HG03175 (cell line): ENCODE measurements at regions not wholly inside any gene's neighbourhood (a gene's known extent, or its start where the extent isn't known, plus 50 kb on each side); places are given as distances from the start of the nearest gene placed in this dataset.
"Not testable (repeated sequence)": the region's sequence is repeated elsewhere in the genome, so short reads cannot be mapped to it uniquely, and the experiment has no call there.

ENCODE experiments used
- ATAC-seq: cut with Tn5 transposase; IDR thresholded peaks from one replicate; pipeline ENCODE4 v1.9.1; 2021; ENCODE audit warnings: mild to moderate bottlenecking, moderate library complexity; ENCODE audit not compliant: unreplicated experiment

- ATAC-seq: not testable (repeated sequence)
Observed at GRCh38 chr20:59490196-59491004, 113.9 kb upstream of the PHACTR3 start.

DNA sequence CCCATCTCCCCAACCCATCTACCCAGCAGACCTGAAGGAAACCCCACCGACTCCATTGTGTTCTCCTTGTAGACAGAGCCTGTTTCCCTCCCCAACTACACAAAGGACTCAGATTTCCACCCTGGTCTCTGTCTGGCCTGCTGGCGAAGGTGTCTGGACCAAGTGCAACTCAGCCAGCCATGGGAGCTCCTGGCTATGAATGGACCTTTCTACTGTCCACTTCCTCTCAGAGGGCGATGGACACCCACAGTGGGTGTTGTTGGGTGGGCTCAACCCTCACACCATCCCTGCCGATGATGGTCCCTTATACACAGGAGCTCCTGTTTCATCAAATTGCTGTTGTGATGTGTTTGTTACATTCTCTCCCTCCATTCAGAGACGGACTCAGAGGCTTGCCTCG lies 112.5 kb upstream of the PHACTR3 start:
- no peak for ATAC-seq

GRCh38 chr20:59493926-59494325 lies 110.4 kb upstream of the PHACTR3 start:
- ATAC-seq: no peak

- no peak for ATAC-seq
Observed at GRCh38 chr20:59495166-59495565, 109.2 kb upstream of the PHACTR3 start.

GRCh38 chr20:59495894-59496510 lies 108.3 kb upstream of the PHACTR3 start:
- no peak for ATAC-seq

GRCh38 chr20:59498291-59498690 lies 106.0 kb upstream of the PHACTR3 start:
- no peak for ATAC-seq

- no peak for ATAC-seq
Observed at GRCh38 chr20:59499863-59500262, 104.5 kb upstream of the PHACTR3 start.

GRCh38 chr20:59508729-59509128 lies 95.6 kb upstream of the PHACTR3 start:
- no peak for ATAC-seq

DNA sequence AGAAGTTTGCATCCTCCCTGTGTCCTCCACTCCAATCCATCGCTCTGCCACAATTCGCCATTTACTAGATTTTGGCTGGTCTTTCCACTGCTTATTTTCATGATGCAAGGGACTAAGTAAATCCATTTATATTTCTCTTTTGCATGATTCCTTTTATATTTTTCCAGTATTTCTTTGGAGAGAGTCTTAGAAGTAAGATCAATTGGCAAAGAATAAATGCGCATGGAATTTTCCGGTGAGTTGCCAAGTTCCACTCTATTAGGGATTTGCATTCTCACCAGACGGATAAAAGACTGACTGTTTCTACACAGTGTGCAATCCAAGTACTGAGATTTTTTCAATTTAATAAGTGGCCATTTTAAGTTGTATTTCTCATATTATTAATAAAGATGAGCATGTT lies 91.7 kb upstream of the PHACTR3 start:
- no peak for ATAC-seq

GRCh38 chr20:59514554-59514953 lies 89.8 kb upstream of the PHACTR3 start:
- ATAC-seq: no peak

GRCh38 chr20:59515013-59515905 lies 89.1 kb upstream of the PHACTR3 start:
- ATAC-seq: no peak

GRCh38 chr20:59515906-59516209 lies 88.5 kb upstream of the PHACTR3 start:
- no peak for ATAC-seq

DNA sequence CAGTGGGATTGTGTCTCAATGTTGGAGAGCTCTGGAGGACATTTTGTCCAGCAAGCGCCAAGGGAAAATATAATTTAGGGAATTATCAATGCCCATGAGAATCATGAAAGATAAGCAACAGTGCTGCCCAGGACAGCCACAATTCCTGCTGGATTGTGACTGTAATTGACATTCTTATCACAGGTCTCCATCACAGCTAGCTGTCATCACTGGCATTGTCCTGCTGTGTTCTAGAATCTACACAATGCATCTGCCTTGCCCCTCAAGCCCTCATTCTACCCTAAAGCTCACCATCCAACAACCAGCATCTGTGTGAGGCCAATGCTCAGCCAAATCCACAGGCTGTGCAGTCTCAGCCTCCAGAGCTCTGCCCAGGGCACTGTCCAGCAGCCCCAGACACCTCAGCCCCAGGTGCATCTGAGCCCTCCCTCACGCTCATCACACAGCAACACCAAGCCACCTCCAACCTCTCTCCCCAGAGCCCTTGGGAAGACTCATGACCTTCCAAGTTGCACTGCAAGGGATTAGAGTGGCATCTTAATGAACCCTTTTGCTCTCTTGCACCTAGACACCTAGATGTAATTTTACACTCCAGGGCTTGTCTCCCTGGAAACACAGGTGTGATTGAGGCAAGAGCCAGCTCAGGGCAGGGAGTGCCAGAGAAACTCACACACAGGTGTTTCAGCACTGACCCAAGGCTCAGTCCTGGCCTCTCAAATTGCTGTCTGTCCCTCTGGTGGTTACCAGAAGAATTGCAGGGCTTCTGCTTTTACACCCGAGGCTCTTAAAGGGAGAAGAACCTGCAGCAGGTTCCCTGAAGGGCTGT lies 85.2 kb upstream of the PHACTR3 start:
- peak; percentile 74 for ATAC-seq

- ATAC-seq: no peak
Observed at GRCh38 chr20:59519707-59520014, 84.7 kb upstream of the PHACTR3 start.

DNA sequence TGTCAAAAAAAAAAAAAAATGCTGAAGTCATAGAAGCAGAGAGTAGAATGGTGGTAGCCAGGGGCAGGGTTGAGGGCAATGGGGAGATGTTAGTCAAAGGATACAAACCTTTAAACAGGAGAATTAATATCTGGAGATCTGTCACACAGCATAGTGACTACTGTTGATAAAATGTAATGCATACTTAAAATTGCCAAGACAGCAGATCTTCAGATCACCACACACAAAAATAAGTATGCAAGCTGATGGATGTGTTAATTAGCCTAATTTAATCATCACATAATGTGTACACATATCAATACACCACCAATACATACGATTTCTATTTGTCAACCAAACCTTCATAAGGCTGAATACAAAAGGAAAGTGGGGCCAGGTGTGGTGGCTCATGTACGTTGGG lies 83.5 kb upstream of the PHACTR3 start:
- no peak for ATAC-seq

DNA sequence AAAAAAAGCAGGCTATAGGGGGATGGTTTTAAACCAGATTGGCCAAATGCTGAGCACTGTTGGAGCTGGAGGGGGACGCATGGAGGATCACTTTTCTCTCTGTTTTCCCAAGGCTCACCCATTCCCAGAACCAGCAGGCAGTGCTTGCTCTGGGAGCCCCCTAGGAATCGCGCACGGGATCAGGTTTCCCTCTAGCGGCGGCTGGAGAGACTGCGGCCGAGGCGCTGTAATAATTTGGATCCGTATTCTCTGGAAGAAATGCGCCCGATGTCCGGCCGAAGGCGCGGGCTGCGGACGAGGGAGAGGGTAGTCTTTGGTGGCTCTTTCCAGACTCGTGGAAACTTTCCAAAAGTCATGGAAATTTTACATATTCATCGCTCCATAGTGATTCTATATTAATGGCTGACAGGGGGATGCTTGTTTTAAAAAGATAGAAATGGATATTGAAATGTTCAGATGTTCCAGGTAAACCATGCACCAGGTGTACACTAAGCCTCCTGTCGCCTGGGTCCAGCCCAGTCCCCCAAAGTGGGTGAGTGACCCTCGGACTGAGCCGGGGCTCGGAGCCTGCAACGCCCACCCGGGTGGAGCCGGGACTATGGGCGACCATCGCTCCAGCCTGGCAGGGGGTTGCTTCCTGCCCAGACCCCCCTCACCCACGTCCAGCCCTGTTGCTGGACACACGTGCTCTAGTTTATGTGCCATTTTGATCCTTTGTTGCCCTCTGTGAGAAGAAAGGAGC lies 78.7 kb upstream of the PHACTR3 start:
- no peak for ATAC-seq

GRCh38 chr20:59526242-59527225 lies 77.8 kb upstream of the PHACTR3 start:
- ATAC-seq: no peak

DNA sequence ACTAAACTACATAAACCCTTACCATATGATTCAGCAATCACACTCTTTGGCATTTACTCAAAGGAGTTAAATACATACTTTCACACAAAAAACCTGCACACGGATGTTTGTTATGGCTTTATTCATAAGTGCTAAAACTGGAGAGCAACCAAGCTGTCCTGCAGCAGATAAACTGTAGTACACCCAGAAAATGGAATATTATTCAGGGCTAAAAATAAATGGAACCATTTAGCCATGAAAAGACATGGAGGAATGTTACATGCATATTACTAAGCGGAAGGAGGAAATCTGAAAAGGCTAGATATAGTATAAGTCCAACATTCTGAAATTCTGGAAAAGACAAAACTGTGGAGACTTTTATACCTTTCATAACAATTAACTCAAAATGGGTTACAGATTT lies 73.6 kb upstream of the PHACTR3 start:
- no peak for ATAC-seq

DNA sequence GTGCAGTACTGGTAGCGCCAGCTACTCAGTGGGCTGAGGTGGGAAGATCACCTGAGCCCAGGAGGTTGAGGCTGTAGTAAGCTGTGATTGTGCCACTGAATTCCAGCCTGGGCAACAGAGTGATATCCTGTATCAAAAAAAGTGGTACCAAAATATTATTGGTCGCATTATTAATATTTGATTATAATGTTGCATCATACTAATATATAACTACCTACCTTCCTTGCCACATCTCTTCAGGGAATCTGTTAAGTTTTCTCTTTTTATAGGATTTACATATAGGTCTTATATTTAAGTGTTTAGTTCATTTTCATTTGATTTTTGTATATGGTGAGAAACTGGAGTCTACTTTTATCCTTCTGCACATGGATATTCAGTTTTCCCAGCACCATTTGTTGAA lies 66.3 kb upstream of the PHACTR3 start:
- ATAC-seq: no peak
